Left cardiac atrium (tissue), 4 donors: ENCODE measurements at regions not wholly inside any gene's neighbourhood (a gene's known extent, or its start where the extent isn't known, plus 50 kb on each side); places are given as distances from the start of the nearest gene placed in this dataset.

Experiments used
- ATAC-seq, 2 donors: fragments of 200-7000 bp; cut with Tn5 transposase; one replicate each; pipeline ENCODE4 v1.9.1; 2020; ENCODE audit warnings: mild to moderate bottlenecking in 2 of 2, moderate library complexity in 2 of 2
- DNase-seq: peaks from one replicate; pipeline ENCODE4 v3.0.0-alpha.2; 2020
- intact Hi-C, 2 donors: fragments of 100-400 bp; cut with DNase I; formaldehyde crosslinking; loops; one replicate each; pipeline versions ENCODE4 v1.14.1 to v1.15.1; 2022 to 2023
- donor health status: DM: no; HTN: yes; CAD: no.
- donor health status: DM: no; HTN: yes; CAD: no; lungs with severe emphysema.
- donor health status: DM: yes; HTN: yes; CAD: no.
- donor health status: Dilated cardiomyopathy.

GRCh38 chr12:16939871-16940306 lies 333.9 kb upstream of the LMO3 start:
- intact Hi-C loops: no loop called here
- DNase-seq (no peak), ATAC-seq (no peak)

GRCh38 chr12:16927259-16927658 lies 321.3 kb upstream of the LMO3 start:
- no peak for ATAC-seq
- intact Hi-C loops: no loop called here

GRCh38 chr12:16920451-16920850 lies 314.5 kb upstream of the LMO3 start:
- ATAC-seq: no peak
- intact Hi-C loops: no loop called here
- DNase-seq: no peak

More at GRCh38 chr12:16927259-16927658, 321.3 kb upstream of the LMO3 start:
- DNase-seq: no peak

- ATAC-seq (no peak), DNase-seq (no peak)
- intact Hi-C loops: no loop called here
Observed at GRCh38 chr12:16919551-16919950, 313.6 kb upstream of the LMO3 start.

- ATAC-seq (no peak), DNase-seq (no peak)
- intact Hi-C loops: no loop called here
Observed at GRCh38 chr12:16914853-16915252, 308.9 kb upstream of the LMO3 start.

- ATAC-seq: no peak
- DNase-seq: no peak
- intact Hi-C loops: no loop called here
Observed at GRCh38 chr12:16913832-16914490, 308.0 kb upstream of the LMO3 start.

GRCh38 chr12:16901946-16902345 lies 296.0 kb upstream of the LMO3 start:
- DNase-seq (no peak), ATAC-seq (no peak)
- intact Hi-C loops: no loop called here

GRCh38 chr12:16893426-16893825 lies 287.5 kb upstream of the LMO3 start:
- intact Hi-C loops: no loop called here

GRCh38 chr12:16891673-16892072 lies 285.7 kb upstream of the LMO3 start:
- ATAC-seq: no peak
- no peak for DNase-seq
- intact Hi-C loops: no loop called here

More at GRCh38 chr12:16893426-16893825, 287.5 kb upstream of the LMO3 start:
- ATAC-seq (no peak), DNase-seq (no peak)

GRCh38 chr12:16884819-16885218 lies 278.9 kb upstream of the LMO3 start:
- intact Hi-C loops: no loop called here
- ATAC-seq: no peak

GRCh38 chr12:16884056-16884455 lies 278.1 kb upstream of the LMO3 start:
- intact Hi-C loops: no loop called here
- DNase-seq: no peak

More at GRCh38 chr12:16884819-16885218, 278.9 kb upstream of the LMO3 start:
- DNase-seq: no peak

GRCh38 chr12:16881986-16882570 lies 276.1 kb upstream of the LMO3 start:
- DNase-seq (no peak), ATAC-seq (no peak)
- intact Hi-C loops: no loop called here

More at GRCh38 chr12:16884056-16884455, 278.1 kb upstream of the LMO3 start:
- no peak for ATAC-seq

- no peak for ATAC-seq
- no peak for DNase-seq
- intact Hi-C loops: no loop called here
Observed at GRCh38 chr12:16880864-16881285, 274.9 kb upstream of the LMO3 start.

- ATAC-seq (no peak), DNase-seq (no peak)
- intact Hi-C loops: no loop called here
Observed at GRCh38 chr12:16870845-16871244, 264.9 kb upstream of the LMO3 start.

GRCh38 chr12:16863742-16864141 lies 257.8 kb upstream of the LMO3 start:
- DNase-seq (no peak), ATAC-seq (no peak)
- intact Hi-C loops: no loop called here

GRCh38 chr12:16857456-16857923 lies 251.5 kb upstream of the LMO3 start:
- no peak for ATAC-seq
- intact Hi-C loops: no loop called here
- no peak for DNase-seq

- no peak for ATAC-seq
- intact Hi-C loops: no loop called here
- DNase-seq: no peak
Observed at GRCh38 chr12:16854465-16854864, 248.5 kb upstream of the LMO3 start.

- DNase-seq: no peak
- intact Hi-C loops: no loop called here
- ATAC-seq: no peak
Observed at GRCh38 chr12:16849473-16849872, 243.5 kb upstream of the LMO3 start.

- intact Hi-C loops: no loop called here
- ATAC-seq: no peak
- DNase-seq: no peak
Observed at GRCh38 chr12:16844875-16845274, 238.9 kb upstream of the LMO3 start.

GRCh38 chr12:16833376-16834015 lies 227.5 kb upstream of the LMO3 start:
- intact Hi-C loops: no loop called here

GRCh38 chr12:16828891-16829290 lies 222.9 kb upstream of the LMO3 start:
- intact Hi-C loops: no loop called here
- ATAC-seq (no peak), DNase-seq (no peak)

More at GRCh38 chr12:16833376-16834015, 227.5 kb upstream of the LMO3 start:
- ATAC-seq (no peak), DNase-seq (no peak)
